MM.1S (cell line): ENCODE measurements at regions not wholly inside any gene's neighbourhood (a gene's known extent, or its start where the extent isn't known, plus 50 kb on each side); places are given as distances from the start of the nearest gene placed in this dataset.

Source experiments
- DNase-seq: peaks from one replicate; pipeline ENCODE4 v3.0.0-alpha.2; 2015
- H2AFZ ChIP-seq: fragments of 300-600 bp; sonication (generic); 2 replicates; pipeline ENCODE4 v1.6.0; 2016; ENCODE audit warnings: antibody characterized with exemption, low read length
- H3F3A ChIP-seq: fragments of 300-600 bp; sonication (generic); 2 replicates; pipeline ENCODE4 v1.6.1; 2016; ENCODE audit warnings: mild to moderate bottlenecking, antibody characterized with exemption, low read length, moderate library complexity, mixed read lengths; ENCODE audit not compliant: insufficient read depth
- H3K27ac ChIP-seq: fragments of 300-600 bp; sonication (generic); 2 replicates; pipeline ENCODE4 v1.5.1; 2016; ENCODE audit warnings: mild to moderate bottlenecking, low read length
- H3K27me3 ChIP-seq: fragments of 300-600 bp; sonication (generic); replicated peaks from 2 replicates; pipeline ENCODE4 v1.6.0; 2016; ENCODE audit warnings: low read length; ENCODE audit not compliant: insufficient read depth
- H3K36me3 ChIP-seq: fragments of 300-600 bp; sonication (generic); replicated peaks from 2 replicates; pipeline ENCODE4 v1.6.1; 2016; ENCODE audit warnings: mild to moderate bottlenecking, low read length, mixed read lengths; ENCODE audit not compliant: insufficient read depth
- H3K4me1 ChIP-seq: fragments of 300-600 bp; sonication (generic); 2 replicates; pipeline ENCODE4 v1.6.1; 2016; ENCODE audit warnings: low read length, mixed read lengths
- H3K4me2 ChIP-seq: fragments of 300-600 bp; sonication (generic); 2 replicates; pipeline ENCODE4 v1.6.0; 2016; ENCODE audit warnings: low read depth, low read length
- H3K4me3 ChIP-seq: fragments of 300-600 bp; sonication (generic); 2 replicates; pipeline ENCODE4 v1.5.1; 2016; ENCODE audit warnings: low read length, mixed read lengths
- H3K79me2 ChIP-seq: fragments of 300-600 bp; sonication (generic); 2 replicates; pipeline ENCODE4 v1.6.1; 2016; ENCODE audit warnings: mixed run types, low read length, mixed read lengths
- H3K9ac ChIP-seq: fragments of 300-600 bp; sonication (generic); 2 replicates; pipeline ENCODE4 v1.6.1; 2016; ENCODE audit warnings: low read length, mixed read lengths
- H3K9me2 ChIP-seq: fragments of 300-600 bp; sonication (generic); replicated peaks from 2 replicates; pipeline ENCODE4 v1.6.1; 2016; ENCODE audit warnings: mild to moderate bottlenecking, low read length, mixed read lengths; ENCODE audit not compliant: insufficient read depth
- H3K9me3 ChIP-seq: fragments of 300-600 bp; sonication (generic); replicated peaks from 2 replicates; pipeline ENCODE4 v1.6.1; 2016; ENCODE audit warnings: mild to moderate bottlenecking, low read length, mixed read lengths; ENCODE audit not compliant: insufficient read depth
- H4K20me1 ChIP-seq: fragments of 300-600 bp; sonication (generic); 2 replicates; pipeline ENCODE4 v1.6.1; 2016; ENCODE audit warnings: mild to moderate bottlenecking, low read length, moderate library complexity, mixed read lengths; ENCODE audit not compliant: insufficient read depth
- CTCF ChIP-seq: fragments of 300-600 bp; sonication (generic); IDR thresholded peaks from 2 replicates; pipeline ENCODE4 v1.5.1; 2016; ENCODE audit warnings: antibody characterized with exemption, low read length, mixed read lengths
- EZH2 ChIP-seq: fragments of 300-600 bp; sonication (generic); optimal IDR thresholded peaks from 2 replicates; pipeline ENCODE3; 2017; ENCODE audit warnings: low read depth, mild to moderate bottlenecking, antibody characterized with exemption, low read length, mixed read lengths
- EZH2phosphoT487 ChIP-seq: fragments of 300-600 bp; sonication (generic); IDR thresholded peaks from 2 replicates; pipeline ENCODE4 v1.6.1; 2018; ENCODE audit warnings: antibody characterized with exemption, low read length

- no peak overlapping the region for H3K9ac ChIP-seq
- no peaks in the 10 kb centered on the region for H3K79me2 ChIP-seq
- no peak for DNase-seq
- no peaks in the 10 kb centered on the region for H4K20me1 ChIP-seq
- no peaks in the 10 kb centered on the region for H3K36me3 ChIP-seq
- no peaks in the 10 kb centered on the region for H3K9me2 ChIP-seq
- H3K4me2 ChIP-seq, result no peak overlapping the region
- no peak for TF ChIP-seq CTCF
- TF ChIP-seq EZH2, result no peak
- no peak for TF ChIP-seq EZH2phosphoT487
- H3K27ac ChIP-seq, result no peak overlapping the region
- H3F3A ChIP-seq, result no peaks in the 10 kb centered on the region
- no peaks in the 10 kb centered on the region for H3K27me3 ChIP-seq
- no peaks in the 10 kb centered on the region for H3K4me1 ChIP-seq
- no peaks in the 10 kb centered on the region for H3K9me3 ChIP-seq
- H3K4me3 ChIP-seq, result no peak overlapping the region
- no peak overlapping the region for H2AFZ ChIP-seq
These were observed 526.5 kb downstream of the FBXO15 start for GRCh38 chr18:73621091-73621490.

- Histone ChIP-seq H3K27ac (no peak overlapping the region), H2AFZ (no peak overlapping the region), H3K4me2 (no peak overlapping the region), H3K4me3 (no peak overlapping the region), H3K27me3 (no peaks in the 10 kb centered on the region), H3K36me3 (no peaks in the 10 kb centered on the region), H4K20me1 (no peaks in the 10 kb centered on the region), H3K9me3 (no peaks in the 10 kb centered on the region), H3K9me2 (no peaks in the 10 kb centered on the region), H3K4me1 (no peaks in the 10 kb centered on the region), H3F3A (no peaks in the 10 kb centered on the region), H3K79me2 (no peaks in the 10 kb centered on the region), H3K9ac (no peak overlapping the region)
- no peak for TF ChIP-seq EZH2phosphoT487
- TF ChIP-seq CTCF, result no peak
- TF ChIP-seq EZH2, result no peak
- no peak for DNase-seq
These were observed 529.7 kb downstream of the FBXO15 start for GRCh38 chr18:73617981-73618380.

GRCh38 chr18:73615506-73615905 lies 532.1 kb downstream of the FBXO15 start:
- Histone ChIP-seq H3K4me3 (no peak overlapping the region), H3K4me1 (no peaks in the 10 kb centered on the region), H3K9me2 (no peaks in the 10 kb centered on the region), H3K79me2 (no peaks in the 10 kb centered on the region), H3K9me3 (no peaks in the 10 kb centered on the region), H2AFZ (no peak overlapping the region), H3K4me2 (no peak overlapping the region), H3K36me3 (no peaks in the 10 kb centered on the region), H3K27ac (no peak overlapping the region), H3K9ac (no peak overlapping the region), H3F3A (no peaks in the 10 kb centered on the region), H4K20me1 (no peaks in the 10 kb centered on the region), H3K27me3 (no peaks in the 10 kb centered on the region)
- no peak for DNase-seq
- TF ChIP-seq EZH2 (no peak), EZH2phosphoT487 (no peak), CTCF (no peak)
